K562 (cell line): ENCODE measurements at regions not wholly inside any gene's neighbourhood (a gene's known extent, or its start where the extent isn't known, plus 50 kb on each side); places are given as distances from the start of the nearest gene placed in this dataset.

Source experiments
- ATAC-seq: fragments of 200-7000 bp; cut with Tn5 transposase; 3 replicates; pipeline ENCODE4 v1.9.1; 2020; ENCODE audit warnings: moderate library complexity
- BruUV-seq: library from RNA; stranded (reverse); fragments of 400-500 nt; replicated peaks from 2 replicates; lab custom pipeline; 2021; lab: Mats Ljungman, UMichigan
- CTCF ChIA-PET: fragments of 300-600 bp; formaldehyde crosslinking; extraction: SDS; loops from one replicate; lab custom pipeline; 2021; ENCODE audit warnings: low intra/inter-chr PET ratio; lab: Yijun Ruan, JAX
- POLR2A ChIA-PET: fragments of 300-600, 350-650 bp; sonication (Branson Sonifier 250); formaldehyde crosslinking; extraction: SDS; loops from one replicate; lab custom pipeline; 2021; ENCODE audit warnings: antibody characterized with exemption, inconsistent platforms; lab: Yijun Ruan, JAX
- DNase-seq, 4 experiments: peaks; one replicate each; pipeline versions ENCODE4 v3.0.0 to v3.0.0-alpha.2; 2011 to 2018; ENCODE audit warnings: low spot score in 3 of 4, mixed read lengths in 3 of 4; ENCODE audit errors: extremely low read depth in 1 of 4
- FAIRE-seq: peaks from 2 replicates; lab custom pipeline; 2011; peaks lifted over from hg19 to GRCh38; lab: Jason Lieb, UNC
- H2AFZ ChIP-seq: 2 replicates; pipeline ENCODE4 v1.6.0; 2011; ENCODE audit warnings: low read depth, low read length, control low read depth, inconsistent platforms
- H3K27ac ChIP-seq: fragments of 200-600 bp; 3 replicates; pipeline ENCODE4 v1.8.0; 2011; ENCODE audit warnings: low read depth, mild to moderate bottlenecking, control low read depth, inconsistent platforms, low read length, moderate library complexity, mixed read lengths; ENCODE audit errors: extremely low read depth
- H3K27me3 ChIP-seq, 2 experiments: fragments of 300-600 bp in 1 of 2; 2 replicates in 1 of 2; 3 replicates in 1 of 2; pipeline versions ENCODE4 v1.6.0 to v1.8.0; 2011; ENCODE audit warnings: inconsistent platforms in 2 of 2, low read length in 2 of 2, mild to moderate bottlenecking in 1 of 2, mixed read lengths in 1 of 2, moderate library complexity in 1 of 2; ENCODE audit not compliant: control insufficient read depth in 2 of 2, insufficient read depth in 2 of 2
- H3K36me3 ChIP-seq: fragments of 300-600 bp; 3 replicates; pipeline ENCODE4 v1.8.0; 2011; ENCODE audit warnings: mild to moderate bottlenecking, low read length, inconsistent platforms; ENCODE audit not compliant: control insufficient read depth, insufficient read depth
- H3K4me1 ChIP-seq, 2 experiments: fragments of 200-600 bp in 1 of 2; replicated peaks in 1 of 2; 2 replicates in 1 of 2; 3 replicates in 1 of 2; pipeline versions ENCODE4 v1.5.1 to v1.8.0; 2011; ENCODE audit warnings: inconsistent platforms in 2 of 2, low read length in 2 of 2, mild to moderate bottlenecking in 1 of 2, mixed read lengths in 1 of 2, moderate library complexity in 1 of 2; ENCODE audit not compliant: control insufficient read depth in 2 of 2, insufficient read depth in 2 of 2
- H3K4me2 ChIP-seq: 2 replicates; pipeline ENCODE4 v1.6.1; 2011; ENCODE audit warnings: low read length, control low read depth, inconsistent platforms, mixed read lengths; ENCODE audit not compliant: insufficient read depth
- H3K4me3 ChIP-seq: fragments of 200-600 bp; sonication (generic), shearing (Covaris generic); 2 replicates; pipeline ENCODE4 v1.5.1; 2016; ENCODE audit warnings: control low read depth, inconsistent platforms
- H3K79me2 ChIP-seq: fragments of 200-600 bp; 3 replicates; pipeline ENCODE4 v1.8.0; 2011; ENCODE audit warnings: low read length, inconsistent platforms; ENCODE audit not compliant: control insufficient read depth, insufficient read depth
- H3K9ac ChIP-seq, 2 experiments: 2 replicates each; pipeline versions ENCODE4 v1.6.0 to v1.6.1; 2011; ENCODE audit warnings: low read depth in 2 of 2, low read length in 2 of 2, control low read depth in 1 of 2, inconsistent platforms in 1 of 2, mild to moderate bottlenecking in 1 of 2, mixed read lengths in 1 of 2; ENCODE audit not compliant: insufficient read depth in 1 of 2
- H3K9me1 ChIP-seq: one replicate; pipeline ENCODE4 v1.6.0; 2011; ENCODE audit warnings: inconsistent platforms, mild to moderate bottlenecking, low read length, moderate library complexity; ENCODE audit not compliant: control insufficient read depth, insufficient read depth
- H3K9me3 ChIP-seq: replicated peaks from 2 replicates; pipeline ENCODE4 v1.5.1; 2011; ENCODE audit warnings: low read depth, low read length, inconsistent platforms; ENCODE audit not compliant: control insufficient read depth, insufficient read depth
- H4K20me1 ChIP-seq: replicated peaks from 2 replicates; pipeline ENCODE4 v1.6.1; 2011; ENCODE audit warnings: low read length, inconsistent platforms, mixed read lengths; ENCODE audit not compliant: control insufficient read depth, insufficient read depth
- BDP1 ChIP-seq: IDR thresholded peaks from 3 replicates; pipeline ENCODE4 v1.6.1; 2011; ENCODE audit not compliant: insufficient read length, insufficient read depth
- CEBPG ChIP-seq, 3 experiments: fragments of 200-800 bp in 1 of 3; sonication (Bioruptor generic) in 1 of 3; sonication (generic) in 1 of 3; formaldehyde crosslinking in 1 of 3; IDR thresholded peaks in 2 of 3; conservative IDR thresholded peaks in 1 of 3; 2 replicates each; pipeline versions ENCODE4 v1.6.1 to v1.8.0; 2016 to 2022; ENCODE audit warnings: missing compliant biosample characterization in 2 of 3, missing genetic modification characterization in 2 of 3, mild to moderate bottlenecking in 1 of 3, missing genetic modification reagents in 1 of 3
- DLX4 ChIP-seq: fragments of 250-450 bp; sonication (Bioruptor Pico); IDR thresholded peaks from 2 replicates; pipeline ENCODE4 v1.6.1; 2021; ENCODE audit warnings: mild to moderate bottlenecking
- THRB ChIP-seq: fragments of 450-650 bp; formaldehyde crosslinking; conservative IDR thresholded peaks from 2 replicates; pipeline ENCODE4 v1.4.0; 2022; ENCODE audit warnings: mild to moderate bottlenecking, missing genetic modification characterization
- WGBS: fragments of 100-300 bp; shearing (Covaris generic); methylation state at CpG from one replicate; pipeline ENCODE4 v1.1.6; 2016; ENCODE audit warnings: low coverage, mixed read lengths; ENCODE audit not compliant: insufficient coverage; ENCODE audit errors: missing lambda C conversion rate; 5-methylcytosine and 5-hydroxymethylcytosine counted together
- in situ Hi-C: fragments of 300-500 bp; cut with MboI; formaldehyde crosslinking; loops from 4 replicates; pipeline ENCODE4 v1.15.0; 2018; ENCODE audit warnings: inconsistent platforms, mixed read lengths
- intact Hi-C: fragments of 100-400 bp; cut with micrococcal nuclease; formaldehyde crosslinking; loops from 2 replicates; pipeline ENCODE4 v1.14.2; 2022

GRCh38 chr2:57728691-57729090, 317.9 kb upstream of the VRK2 start:
- intact Hi-C loops, result no loop called here
- in situ Hi-C loops, result no loop called here
- CTCF ChIA-PET, result no interaction called here
- FAIRE-seq, result no peak
- no peak for TF ChIP-seq DLX4 (CRISPR knock-in tag)
- TF ChIP-seq THRB (CRISPR knock-in tag), result no peak
- no peak for TF ChIP-seq BDP1
- TF ChIP-seq CEBPG (CRISPR knock-in tag; IDR thresholded peaks at IDR 0.05), result no peak
- no peak for TF ChIP-seq CEBPG (tag; conservative IDR thresholded peaks at IDR 0.05 in 1 of 2, IDR thresholded peaks at IDR 0.05 in 1 of 2)
- TF ChIP-seq, all 486 proteins: peak for 0
- Histone ChIP-seq H3K9me3 (no peaks in the 10 kb centered on the region), H3K79me2 (no peaks in the 10 kb centered on the region), H3K4me3 (no peak overlapping the region), H3K4me2 (no peak overlapping the region), H3K9me1 (no peaks in the 10 kb centered on the region), H3K9ac (no peak overlapping the region), H3K27ac (no peak overlapping the region), H4K20me1 (no peaks in the 10 kb centered on the region), H3K27me3 (no peaks in the 10 kb centered on the region), H3K4me1 (no peaks in the 10 kb centered on the region), H3K36me3 (no peaks in the 10 kb centered on the region), H2AFZ (no peak overlapping the region)
- DNase-seq, result no peak
- no TSS peak for BruUV-seq
- POLR2A ChIA-PET, result no interaction called here
- 9% methylated on average over 1 of the region's 1 CpG for WGBS
- ATAC-seq, result no peak
